NCI-H1092 treated with DMSO at 0.1 percent for 48 hours (cell line): ENCODE measurements at regions not wholly inside any gene's neighbourhood (a gene's known extent, or its start where the extent isn't known, plus 50 kb on each side); places are given as distances from the start of the nearest gene placed in this dataset.

Experiments
- DNase-seq: peaks from one replicate; lab custom pipeline; 2025; lab: John Stamatoyannopoulos, UW

GRCh38 chr1:38111589-38111988 is 65.0 kb upstream of the POU3F1 start:
- DNase-seq, result no peak

GRCh38 chr1:38105267-38105666 is 58.7 kb upstream of the POU3F1 start:
- no peak for DNase-seq

DNA sequence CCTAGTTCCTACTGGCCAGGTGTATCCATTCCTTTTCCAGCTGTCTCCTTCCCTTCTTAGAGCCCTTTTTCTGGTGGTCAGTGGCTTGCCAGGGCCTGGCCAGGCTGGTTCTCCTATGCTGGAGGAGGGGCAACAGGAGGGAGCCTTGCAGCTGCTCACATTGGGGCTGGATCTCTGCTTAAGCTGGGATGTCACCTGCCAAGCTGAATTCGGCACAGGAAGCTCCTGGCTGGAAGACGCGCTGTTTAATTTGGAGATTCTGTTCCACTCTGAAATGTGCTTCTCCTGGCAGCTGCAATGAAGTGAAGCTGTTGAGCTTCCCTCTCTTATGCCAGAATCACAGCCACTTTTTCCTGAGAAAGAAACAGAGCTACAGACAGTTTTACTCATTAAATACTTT is 56.0 kb upstream of the POU3F1 start:
- DNase-seq, result no peak

GRCh38 chr1:38101037-38101785 is 54.6 kb upstream of the POU3F1 start:
- DNase-seq, result no peak

- no peak for DNase-seq
These were observed 51.7 kb upstream of the POU3F1 start for GRCh38 chr1:38098101-38098847.

GRCh38 chr1:38097284-38097898 is 50.8 kb upstream of the POU3F1 start:
- DNase-seq, result no peak
